Upper lobe of left lung (tissue), 6 donors: ENCODE measurements at regions not wholly inside any gene's neighbourhood (a gene's known extent, or its start where the extent isn't known, plus 50 kb on each side); places are given as distances from the start of the nearest gene placed in this dataset.

Experiments used
- ATAC-seq, 2 donors: fragments of 200-7000 bp; cut with Tn5 transposase; one replicate each; pipeline ENCODE4 v1.9.1; 2022; ENCODE audit warnings: mild to moderate bottlenecking in 2 of 2, moderate library complexity in 2 of 2; ENCODE audit not compliant: low FRiP score in 2 of 2
- DNase-seq, 2 donors: peaks; one replicate each; pipeline ENCODE4 v3.0.0-alpha.2; 2019 to 2020
- H3K27ac ChIP-seq, 4 donors: fragments of 200-600 bp; sonication (generic); one replicate each; pipeline ENCODE4 v1.5.1; 2016 to 2019
- H3K27me3 ChIP-seq, 4 donors: fragments of 200-600 bp; sonication (generic); one replicate each; pipeline ENCODE4 v1.5.1; 2017 to 2019
- H3K36me3 ChIP-seq, 4 donors: fragments of 200-600 bp; sonication (generic); one replicate each; pipeline ENCODE4 v1.5.1; 2016 to 2019
- H3K4me1 ChIP-seq, 4 donors: fragments of 200-600 bp; sonication (generic); one replicate each; pipeline ENCODE4 v1.5.1; 2018 to 2019
- H3K4me3 ChIP-seq, 4 donors: fragments of 200-600 bp; sonication (generic); one replicate each; pipeline ENCODE4 v1.5.1; 2017 to 2019; ENCODE audit warnings: mild to moderate bottlenecking in 2 of 4, moderate library complexity in 1 of 4
- H3K9me3 ChIP-seq, 4 donors: fragments of 200-600 bp; sonication (generic); one replicate each; pipeline ENCODE4 v1.5.1; 2018 to 2019
- EP300 ChIP-seq, 4 donors: sonication (generic); formaldehyde crosslinking; IDR thresholded peaks; one replicate each; pipeline ENCODE4 v1.5.1; 2017; ENCODE audit warnings: antibody characterized with exemption in 4 of 4, control low read depth in 2 of 4
- POLR2A ChIP-seq, 4 donors: fragments of 450-650 bp; IDR thresholded peaks; one replicate each; pipeline ENCODE4 v1.5.1; 2016 to 2017; ENCODE audit warnings: antibody characterized with exemption in 4 of 4, mild to moderate bottlenecking in 2 of 4
- POLR2AphosphoS5 ChIP-seq, 2 donors: sonication (generic); formaldehyde crosslinking; IDR thresholded peaks; one replicate each; pipeline ENCODE4 v1.5.1; 2017; ENCODE audit warnings: antibody characterized with exemption in 2 of 2
- WGBS, 2 donors: methylation state at CpG; one replicate each; pipeline ENCODE4 v1.1.5; 2017 to 2018; 5-methylcytosine and 5-hydroxymethylcytosine counted together
- TF ChIP-seq, protein P1 (sequence below), 6 experiments: fragments of 450-650 bp in 4 of 6; fragments of 200-600 bp in 2 of 6; sonication (generic) in 2 of 6; IDR thresholded peaks; one replicate each; pipeline ENCODE4 v1.5.1; 2016 to 2019; ENCODE audit warnings: antibody characterized with exemption in 6 of 6
- donor health status: DM: no; HTN: no; CAD: no; lungs with moderate emphysema.
- donor health status: DM: no; HTN: yes; CAD: no; lungs with severe emphysema.

DNA sequence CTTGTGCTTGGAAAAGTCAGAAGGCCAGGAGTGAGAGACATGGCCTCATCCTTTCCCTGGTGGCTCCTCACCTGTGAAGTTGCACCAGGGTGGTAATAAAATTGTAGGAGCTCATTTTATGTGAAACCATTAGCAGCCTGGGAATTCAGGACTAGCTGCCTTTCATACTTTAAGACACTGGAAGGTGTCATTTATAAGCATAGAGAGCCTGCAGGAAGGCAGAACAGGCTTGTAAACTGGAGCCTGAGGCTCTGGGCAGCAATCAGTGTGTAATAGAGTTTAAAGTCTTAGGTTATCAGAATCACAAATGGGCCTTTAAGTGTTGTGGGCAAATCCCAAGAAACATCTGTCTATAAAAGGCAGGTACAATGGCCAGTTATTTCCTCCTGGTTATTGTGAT lies 127.2 kb downstream of the TM9SF2 start:
- Histone ChIP-seq H3K9me3 (no peaks in the 10 kb centered on the region), H3K36me3 (no peaks in the 10 kb centered on the region), H3K27ac (no peak overlapping the region), H3K27me3 (no peaks in the 10 kb centered on the region), H3K4me3 (no peak overlapping the region), H3K4me1 (no peaks in the 10 kb centered on the region)
- ATAC-seq (no peak), DNase-seq (no peak)
- TF ChIP-seq, protein P1, sequence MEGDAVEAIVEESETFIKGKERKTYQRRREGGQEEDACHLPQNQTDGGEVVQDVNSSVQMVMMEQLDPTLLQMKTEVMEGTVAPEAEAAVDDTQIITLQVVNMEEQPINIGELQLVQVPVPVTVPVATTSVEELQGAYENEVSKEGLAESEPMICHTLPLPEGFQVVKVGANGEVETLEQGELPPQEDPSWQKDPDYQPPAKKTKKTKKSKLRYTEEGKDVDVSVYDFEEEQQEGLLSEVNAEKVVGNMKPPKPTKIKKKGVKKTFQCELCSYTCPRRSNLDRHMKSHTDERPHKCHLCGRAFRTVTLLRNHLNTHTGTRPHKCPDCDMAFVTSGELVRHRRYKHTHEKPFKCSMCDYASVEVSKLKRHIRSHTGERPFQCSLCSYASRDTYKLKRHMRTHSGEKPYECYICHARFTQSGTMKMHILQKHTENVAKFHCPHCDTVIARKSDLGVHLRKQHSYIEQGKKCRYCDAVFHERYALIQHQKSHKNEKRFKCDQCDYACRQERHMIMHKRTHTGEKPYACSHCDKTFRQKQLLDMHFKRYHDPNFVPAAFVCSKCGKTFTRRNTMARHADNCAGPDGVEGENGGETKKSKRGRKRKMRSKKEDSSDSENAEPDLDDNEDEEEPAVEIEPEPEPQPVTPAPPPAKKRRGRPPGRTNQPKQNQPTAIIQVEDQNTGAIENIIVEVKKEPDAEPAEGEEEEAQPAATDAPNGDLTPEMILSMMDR (IDR thresholded peaks at IDR 0.05), result no peak
- TF ChIP-seq POLR2AphosphoS5 (IDR thresholded peaks at IDR 0.05) (no peak), EP300 (IDR thresholded peaks at IDR 0.05) (no peak), POLR2A (IDR thresholded peaks at IDR 0.05) (no peak)

DNA sequence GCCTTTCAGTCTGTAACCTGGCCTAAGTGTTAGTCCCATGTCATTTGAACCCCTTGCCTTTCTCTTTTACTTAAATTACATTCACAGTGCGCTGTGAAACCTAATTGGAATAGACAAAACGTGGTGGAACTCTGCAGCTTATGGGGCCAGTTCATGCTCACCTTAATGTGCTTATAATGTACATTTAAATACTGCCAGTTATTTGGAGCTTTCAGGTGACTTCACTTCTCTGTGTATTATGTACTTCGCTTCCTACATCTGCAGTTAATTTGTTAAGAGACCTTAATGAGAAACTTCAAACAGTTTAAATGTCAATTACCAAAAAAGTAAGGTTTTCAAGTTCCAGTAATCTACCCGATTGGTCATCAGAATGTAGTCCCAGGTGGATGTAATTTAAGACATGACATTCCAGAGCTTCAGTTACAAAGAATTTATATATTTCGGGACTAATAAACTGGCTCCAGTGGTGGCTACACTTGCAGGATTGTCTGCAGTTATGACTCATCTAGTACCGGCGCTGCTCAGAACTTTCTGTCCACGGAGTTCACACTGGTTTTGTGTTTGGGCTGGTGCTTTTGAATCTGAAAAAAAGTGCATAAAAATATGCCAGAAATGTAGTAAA lies 125.3 kb downstream of the TM9SF2 start:
- Histone ChIP-seq H3K4me1 (no peaks in the 10 kb centered on the region), H3K36me3 (no peaks in the 10 kb centered on the region), H3K27me3 (no peaks in the 10 kb centered on the region), H3K9me3 (no peaks in the 10 kb centered on the region), H3K27ac (no peak overlapping the region), H3K4me3 (no peak overlapping the region)
- peak in 1 of 2 donors; percentile 84 for ATAC-seq
- no peak for DNase-seq
- 81 to 87% methylated on average over 8 of the region's 8 CpGs for WGBS, 2 donors
- TF ChIP-seq EP300 (IDR thresholded peaks at IDR 0.05) (no peak), POLR2AphosphoS5 (IDR thresholded peaks at IDR 0.05) (no peak), POLR2A (IDR thresholded peaks at IDR 0.05) (no peak)
- TF ChIP-seq, protein P1 (IDR thresholded peaks at IDR 0.05), result no peak

DNA sequence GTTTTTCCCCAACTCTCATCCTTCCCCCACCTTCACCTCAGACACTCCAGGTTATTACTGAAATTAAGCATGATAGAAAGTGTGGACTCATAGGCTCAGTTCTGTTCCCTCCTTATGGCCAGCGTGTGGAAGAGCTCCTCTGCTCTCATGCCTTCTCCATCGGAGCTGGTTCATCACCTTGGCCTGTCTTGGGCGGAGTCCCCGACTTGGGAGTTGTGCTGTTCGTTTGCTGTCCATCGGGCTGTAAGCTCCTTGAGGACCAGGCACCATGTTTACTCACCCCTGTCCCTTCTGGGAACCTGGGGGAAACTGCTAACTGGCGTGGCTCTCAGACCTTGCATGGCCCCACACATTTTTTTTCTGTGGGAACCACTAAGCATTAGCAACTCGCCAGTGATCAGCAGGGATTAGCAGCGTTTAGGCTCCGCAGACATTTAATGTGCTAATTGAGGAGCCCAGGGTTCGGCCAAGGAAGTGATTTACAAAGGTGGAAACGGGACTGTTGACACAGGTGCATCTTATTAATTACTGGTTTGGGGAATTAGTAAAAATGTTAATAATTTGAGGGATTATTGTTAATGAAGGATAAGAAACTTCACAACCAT lies 123.8 kb downstream of the TM9SF2 start:
- Histone ChIP-seq H3K4me1 (no peaks in the 10 kb centered on the region), H3K4me3 (no peak overlapping the region), H3K9me3 (no peaks in the 10 kb centered on the region), H3K27me3 (no peaks in the 10 kb centered on the region), H3K36me3 (no peaks in the 10 kb centered on the region), H3K27ac (no peak overlapping the region)
- TF ChIP-seq POLR2AphosphoS5 (IDR thresholded peaks at IDR 0.05) (no peak), POLR2A (IDR thresholded peaks at IDR 0.05) (no peak), EP300 (IDR thresholded peaks at IDR 0.05) (no peak)
- TF ChIP-seq, protein P1 (IDR thresholded peaks at IDR 0.05), result no peak
- WGBS, 2 donors, result 82 to 88% methylated on average over 12 of the region's 12 CpGs
- no peak for DNase-seq
- no peak for ATAC-seq

DNA sequence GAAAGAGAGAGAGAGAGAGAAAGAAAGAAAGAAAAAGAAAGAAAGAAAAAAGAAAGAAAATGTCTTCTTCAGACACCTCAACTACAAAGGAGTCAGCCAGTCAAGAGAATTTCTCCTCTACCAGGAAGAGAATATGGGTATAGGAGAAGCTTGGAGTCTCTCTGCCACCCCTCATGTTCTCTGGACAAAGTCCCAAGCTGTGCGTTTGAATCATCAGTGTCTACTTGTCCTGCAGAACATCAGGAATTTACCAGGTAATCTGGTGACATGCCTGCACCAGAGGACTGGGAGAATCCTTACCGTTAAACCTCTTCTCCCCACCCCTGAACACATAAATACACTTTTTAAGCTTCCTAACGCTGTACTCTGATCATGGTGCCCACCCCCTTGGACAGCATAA lies 119.5 kb downstream of the TM9SF2 start:
- Histone ChIP-seq H3K36me3 (no peaks in the 10 kb centered on the region), H3K27me3 (no peaks in the 10 kb centered on the region), H3K4me1 (no peaks in the 10 kb centered on the region), H3K9me3 (no peaks in the 10 kb centered on the region), H3K4me3 (no peak overlapping the region), H3K27ac (no peak overlapping the region)
- ATAC-seq (no peak), DNase-seq (no peak)
- TF ChIP-seq POLR2AphosphoS5 (IDR thresholded peaks at IDR 0.05) (no peak), EP300 (IDR thresholded peaks at IDR 0.05) (no peak), POLR2A (IDR thresholded peaks at IDR 0.05) (no peak)
- TF ChIP-seq, protein P1 (IDR thresholded peaks at IDR 0.05), result no peak
- WGBS, 2 donors, result 90 to 91% methylated on average over 3 of the region's 3 CpGs

DNA sequence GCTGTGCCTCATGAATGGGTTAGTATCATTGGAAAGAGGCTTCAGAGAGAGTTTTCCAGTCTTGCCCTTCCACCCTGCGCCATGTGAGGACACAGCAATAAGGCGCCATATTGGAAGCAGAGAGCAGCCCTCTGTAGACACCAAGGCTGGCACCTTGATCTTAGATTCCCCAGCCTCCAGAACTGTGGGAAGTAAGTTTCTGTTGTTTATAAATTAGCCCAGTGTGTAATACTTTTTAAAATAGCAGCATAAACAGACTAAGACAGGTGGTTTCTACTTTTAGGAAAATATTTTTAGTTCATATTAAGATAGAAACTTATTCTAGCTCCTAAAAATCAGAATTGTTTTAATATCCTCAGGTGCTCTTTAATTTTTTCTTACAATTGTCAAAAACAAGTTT lies 117.9 kb downstream of the TM9SF2 start:
- TF ChIP-seq POLR2A (IDR thresholded peaks at IDR 0.05) (no peak), EP300 (IDR thresholded peaks at IDR 0.05) (no peak)
- TF ChIP-seq, protein P1 (IDR thresholded peaks at IDR 0.05), result no peak
- ATAC-seq (no peak), DNase-seq (no peak)
- Histone ChIP-seq H3K9me3 (no peaks in the 10 kb centered on the region), H3K27me3 (no peaks in the 10 kb centered on the region), H3K4me3 (no peak overlapping the region), H3K27ac (no peak overlapping the region), H3K36me3 (no peaks in the 10 kb centered on the region), H3K4me1 (peaks cover 0 to 5% (median 0%) of the 10 kb centered on the region in 4 donors)
- WGBS, 2 donors, result 97 to 100% methylated on average over 2 of the region's 2 CpGs
